ENCODE measurements at regions not wholly inside any gene's neighbourhood (a gene's known extent, or its start where the extent isn't known, plus 50 kb on each side); places are given as distances from the start of the nearest gene placed in this dataset.

DNA sequence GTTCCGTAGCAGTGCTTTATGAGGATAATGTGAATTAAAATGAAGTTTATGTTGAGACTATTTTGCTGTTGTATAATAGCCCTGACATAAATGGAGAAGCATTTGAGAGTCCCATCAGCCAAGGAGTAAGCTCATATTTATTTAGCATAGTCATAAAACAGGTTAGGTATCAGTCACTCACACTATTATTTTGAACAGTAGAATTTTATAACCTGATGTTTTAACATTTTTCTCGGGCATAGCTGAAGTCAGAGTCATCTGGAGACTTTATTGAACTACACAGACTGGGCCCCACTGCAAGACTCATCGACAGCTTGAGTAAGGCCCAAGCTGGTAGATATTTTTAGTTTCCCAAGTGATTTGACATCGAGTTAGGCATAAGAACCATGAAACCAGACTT lies 620.3 kb upstream of the WWC1 start:
- no peak for DNase-seq

DNA sequence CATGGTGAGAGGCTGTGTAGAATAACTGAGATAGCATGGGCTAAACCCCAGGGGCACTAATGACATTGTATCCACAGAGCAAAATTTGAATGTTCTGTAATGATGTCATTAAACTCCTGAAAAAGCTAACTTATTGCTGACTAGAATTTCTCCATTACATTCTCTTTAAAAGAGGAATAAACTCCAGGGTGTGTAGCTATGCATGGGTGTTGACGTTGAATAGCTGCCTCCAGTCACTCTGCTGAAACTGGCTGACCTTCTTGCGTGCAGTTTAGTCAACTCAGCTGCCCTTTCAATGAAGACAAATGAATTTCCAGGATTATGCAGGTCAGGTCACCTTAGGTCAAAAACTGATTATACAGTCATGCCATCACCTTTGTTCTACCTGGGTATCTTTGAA lies 617.5 kb upstream of the WWC1 start:
- DNase-seq = no peak

GRCh38 chr5:167678481-167678880 lies 613.0 kb upstream of the WWC1 start:
- DNase-seq = no peak

GRCh38 chr5:167684251-167684650 lies 607.2 kb upstream of the WWC1 start:
- DNase-seq = no peak

- no peak for DNase-seq
Measured at GRCh38 chr5:167688341-167689130, 602.9 kb upstream of the WWC1 start.

GRCh38 chr5:167694325-167695147 lies 596.9 kb upstream of the WWC1 start:
- DNase-seq = no peak

- no peak for DNase-seq
Measured at GRCh38 chr5:167696558-167697314, 594.7 kb upstream of the WWC1 start.

DNA sequence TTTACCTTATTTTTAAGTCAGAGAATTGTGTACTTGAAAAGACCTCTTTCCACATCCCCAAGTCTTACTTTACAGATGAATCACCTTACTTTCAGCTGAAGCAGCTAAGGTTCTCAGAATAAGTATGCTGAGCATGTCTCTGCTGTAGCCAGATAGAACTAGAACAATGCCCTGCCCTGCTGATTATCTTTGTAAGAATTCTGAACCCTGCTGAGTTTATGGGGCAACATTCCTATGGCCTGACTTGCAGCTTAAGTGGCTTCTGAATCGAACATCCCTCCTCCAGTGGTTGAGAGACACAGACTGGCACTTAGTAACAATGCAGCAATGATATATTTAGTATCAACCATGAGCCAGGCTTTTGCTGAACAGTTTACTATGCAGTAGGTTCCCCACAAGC lies 592.0 kb upstream of the WWC1 start:
- no peak for DNase-seq

- no peak for DNase-seq
Measured at GRCh38 chr5:167701051-167701450, 590.4 kb upstream of the WWC1 start.

DNA sequence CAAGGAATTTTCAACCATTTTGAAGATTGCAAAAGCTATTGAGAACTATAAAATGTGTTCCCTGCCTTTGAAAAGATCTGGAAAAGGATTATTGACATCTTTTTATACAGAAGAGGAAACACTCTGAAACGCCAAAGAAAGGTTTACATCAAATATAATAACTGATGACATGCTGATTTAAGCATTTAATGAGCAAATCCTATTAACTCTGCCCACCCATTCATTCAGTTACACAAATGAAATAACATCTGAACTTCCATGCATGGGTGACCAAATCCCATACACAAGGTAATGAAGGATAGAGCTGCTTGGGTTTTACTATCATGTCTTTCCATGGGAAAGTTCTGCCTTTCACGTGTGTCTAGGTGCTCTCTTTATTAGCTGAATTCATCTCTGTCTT lies 589.4 kb upstream of the WWC1 start:
- no peak for DNase-seq

DNA sequence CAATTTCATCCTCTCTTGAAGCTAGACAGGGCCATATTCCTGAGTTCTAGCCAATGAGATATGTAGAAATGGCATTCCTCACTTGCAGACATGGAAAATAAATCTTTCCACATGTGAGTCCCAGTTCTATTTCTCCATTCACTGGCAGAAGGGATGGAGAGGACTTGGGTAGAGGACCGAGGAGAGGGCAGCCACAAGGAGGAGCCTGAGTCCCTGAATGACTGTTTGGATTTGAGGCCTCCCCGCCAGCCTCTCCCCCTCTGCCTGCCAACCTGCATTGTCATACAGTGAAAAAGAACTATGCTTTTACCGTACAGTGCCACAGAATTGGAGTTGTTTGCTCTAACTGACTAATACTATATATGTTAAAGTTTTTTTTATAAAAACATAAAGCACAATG lies 583.0 kb upstream of the WWC1 start:
- no peak for DNase-seq

- DNase-seq = no peak
Measured at GRCh38 chr5:167709625-167710024, 581.8 kb upstream of the WWC1 start.

GRCh38 chr5:167710444-167711073 lies 580.9 kb upstream of the WWC1 start:
- no peak for DNase-seq

- DNase-seq = no peak
Measured at GRCh38 chr5:167712986-167713585, 578.4 kb upstream of the WWC1 start.

GRCh38 chr5:167713896-167714295 lies 577.5 kb upstream of the WWC1 start:
- DNase-seq = no peak

DNA sequence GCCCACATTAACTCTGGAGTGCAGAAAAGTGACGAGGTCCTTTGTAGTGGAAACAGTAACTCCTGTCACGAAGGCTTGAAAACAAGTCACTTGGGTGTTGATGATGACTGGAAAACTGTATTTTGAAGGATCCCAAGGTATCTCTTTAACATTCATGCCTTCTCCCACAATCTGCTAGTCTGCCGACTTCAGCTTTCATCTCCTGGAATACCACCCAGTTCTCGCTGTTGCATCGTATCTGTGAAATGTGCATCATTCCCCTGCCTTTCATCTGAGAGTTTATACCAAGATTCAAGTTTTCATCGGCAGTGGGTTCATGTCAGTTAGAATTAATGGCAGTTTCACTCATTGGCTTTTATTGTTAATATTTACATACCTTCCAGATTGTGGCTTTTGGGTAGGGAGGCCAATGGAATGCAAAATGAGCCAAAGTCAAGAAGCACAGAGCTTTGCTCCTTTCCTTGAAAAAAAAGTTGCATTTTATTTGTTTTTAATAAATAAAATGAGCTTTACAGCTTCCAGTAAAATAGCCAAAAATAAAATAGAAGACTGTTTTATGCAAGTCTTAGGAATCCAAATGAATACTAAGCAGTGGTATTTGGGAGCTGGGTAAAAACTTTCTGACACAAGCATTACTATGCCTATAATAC lies 575.2 kb upstream of the WWC1 start:
- DNase-seq = no peak

GRCh38 chr5:167720259-167720658 lies 571.2 kb upstream of the WWC1 start:
- DNase-seq = no peak

DNA sequence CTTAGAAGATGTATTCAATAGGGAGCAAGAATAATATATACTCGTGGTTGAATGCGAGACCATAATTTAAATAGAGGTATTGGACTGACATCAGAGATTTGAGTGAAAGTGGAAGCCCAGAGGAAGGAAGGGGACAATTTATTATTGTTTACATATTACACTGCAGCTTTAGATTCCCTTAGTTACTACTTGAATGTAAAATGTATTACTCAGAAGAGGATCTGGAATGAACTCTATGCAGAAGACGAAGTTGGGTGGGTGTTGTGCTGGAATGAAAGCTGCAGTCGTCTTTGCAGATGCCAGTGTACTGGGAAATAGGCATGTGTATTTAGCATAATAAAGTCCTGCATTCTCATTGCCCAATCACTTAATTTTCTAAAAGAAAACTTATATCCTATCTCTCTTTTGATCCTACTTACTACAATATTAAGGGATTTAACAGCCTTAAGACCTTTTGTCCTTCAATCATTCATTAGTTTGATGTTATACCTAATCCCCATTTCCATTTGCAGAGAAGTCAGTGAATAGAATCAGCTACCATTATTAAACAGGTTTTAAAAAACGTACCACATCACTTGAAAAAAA lies 570.7 kb upstream of the WWC1 start:
- DNase-seq = no peak

- no peak for DNase-seq
Measured at GRCh38 chr5:167721926-167722440, 569.5 kb upstream of the WWC1 start.

DNA sequence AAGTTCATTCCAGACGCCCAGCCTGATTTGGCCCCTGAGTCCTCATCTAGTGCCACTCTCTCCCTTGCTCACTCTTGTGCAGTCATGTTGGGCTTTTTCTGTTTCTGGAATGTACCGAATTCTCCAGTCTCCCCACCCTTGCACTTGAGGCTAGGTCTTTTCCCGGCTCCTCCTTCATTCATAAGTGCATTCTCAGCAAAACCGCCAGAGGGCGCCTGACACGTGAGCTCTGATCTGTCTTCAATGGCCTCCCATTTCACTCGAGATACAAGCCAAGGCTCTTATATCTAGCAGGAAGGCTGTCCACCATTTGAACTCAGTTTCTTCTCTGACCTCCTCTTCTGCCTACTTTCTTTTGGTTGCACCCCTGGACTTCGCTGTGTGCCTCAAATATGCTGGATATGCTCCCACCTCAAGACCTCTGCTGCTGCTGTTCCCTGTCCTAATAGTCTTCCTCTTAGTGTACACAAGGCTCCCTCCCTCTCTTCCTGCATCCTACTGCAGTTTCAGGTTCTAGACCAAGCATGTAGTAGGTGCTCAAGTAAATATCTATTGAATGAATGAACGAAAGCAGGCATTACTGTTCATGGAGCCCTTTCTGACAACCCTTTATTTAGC lies 568.1 kb upstream of the WWC1 start:
- peak; percentile 47 for DNase-seq

- DNase-seq = no peak
Measured at GRCh38 chr5:167725264-167725663, 566.2 kb upstream of the WWC1 start.

All from CD4-positive, alpha-beta T cell treated with Interleukin-4 for 4 hours (primary cell).